Epithelial cell of proximal tubule (primary cell): ENCODE measurements at regions not wholly inside any gene's neighbourhood (a gene's known extent, or its start where the extent isn't known, plus 50 kb on each side); places are given as distances from the start of the nearest gene placed in this dataset.

ENCODE experiments used
- DNase-seq: peaks from one replicate; pipeline ENCODE4 v3.0.0-alpha.2; 2011; ENCODE audit warnings: low read depth
- H3K4me3 ChIP-seq: 2 replicates; pipeline ENCODE4 v1.5.1; 2011; ENCODE audit warnings: low read depth, mild to moderate bottlenecking, low read length
- CTCF ChIP-seq: conservative IDR thresholded peaks from 2 replicates; pipeline ENCODE4 v1.5.1; 2012; ENCODE audit warnings: low read depth, mild to moderate bottlenecking, low read length

- H3K4me3 ChIP-seq, result no peak overlapping the region
- DNase-seq, result no peak
- TF ChIP-seq CTCF, result no peak
These were observed 550.5 kb upstream of the BOD1L1 start for GRCh38 chr4:14177987-14178386.

GRCh38 chr4:14178421-14178820 is 550.9 kb upstream of the BOD1L1 start:
- no peak overlapping the region for H3K4me3 ChIP-seq
- TF ChIP-seq CTCF, result no peak
- DNase-seq, result no peak

GRCh38 chr4:14180166-14180565 is 552.6 kb upstream of the BOD1L1 start:
- no peak for DNase-seq
- H3K4me3 ChIP-seq, result no peak overlapping the region
- no peak for TF ChIP-seq CTCF

- no peak for DNase-seq
- no peak overlapping the region for H3K4me3 ChIP-seq
- TF ChIP-seq CTCF, result no peak
These were observed 553.6 kb upstream of the BOD1L1 start for GRCh38 chr4:14180983-14181601.

- TF ChIP-seq CTCF, result no peak
- no peak for DNase-seq
These were observed 554.6 kb upstream of the BOD1L1 start for GRCh38 chr4:14182148-14182547.

GRCh38 chr4:14184265-14184664 is 556.7 kb upstream of the BOD1L1 start:
- no peak for DNase-seq
- H3K4me3 ChIP-seq, result no peak overlapping the region
- no peak for TF ChIP-seq CTCF

More at GRCh38 chr4:14182148-14182547, 554.6 kb upstream of the BOD1L1 start:
- H3K4me3 ChIP-seq, result no peak overlapping the region

- DNase-seq, result no peak
- TF ChIP-seq CTCF, result no peak
- no peak overlapping the region for H3K4me3 ChIP-seq
These were observed 557.2 kb upstream of the BOD1L1 start for GRCh38 chr4:14184767-14185166.
